ENCODE measurements at regions not wholly inside any gene's neighbourhood (a gene's known extent, or its start where the extent isn't known, plus 50 kb on each side); places are given as distances from the start of the nearest gene placed in this dataset.
"Not testable (repeated sequence)": the region's sequence is repeated elsewhere in the genome, so short reads cannot be mapped to it uniquely, and the experiment has no call there.

GRCh38 chr7:73200518-73201099 is 108.0 kb downstream of the NSUN5 start:
- DNase-seq (ENCODE audit: low read depth in 1 of 2, low spot score in 1 of 2); H3K27ac ChIP-seq (replicated peaks); H3K27me3 ChIP-seq (ENCODE audit: insufficient read depth, poor library complexity, severe bottlenecking); H3K4me3 ChIP-seq (replicated peaks; ENCODE audit: insufficient read depth, low read length): not testable (repeated sequence)

GRCh38 chr7:73193991-73194390 is 108.2 kb upstream of the SPDYE9 start:
- H3K27me3 ChIP-seq (ENCODE audit: insufficient read depth, poor library complexity, severe bottlenecking); H3K27ac ChIP-seq (replicated peaks); H3K4me3 ChIP-seq (replicated peaks; ENCODE audit: insufficient read depth, low read length); DNase-seq (ENCODE audit: low read depth in 1 of 2, low spot score in 1 of 2): not testable (repeated sequence)

- not testable (repeated sequence) for H3K27me3 ChIP-seq (ENCODE audit: insufficient read depth, poor library complexity, severe bottlenecking); H3K4me3 ChIP-seq (replicated peaks; ENCODE audit: insufficient read depth, low read length); DNase-seq (ENCODE audit: low read depth in 1 of 2, low spot score in 1 of 2); H3K27ac ChIP-seq (replicated peaks)
Observed at GRCh38 chr7:73190483-73191155, 104.8 kb upstream of the SPDYE9 start.

- H3K27me3 ChIP-seq (ENCODE audit: insufficient read depth, poor library complexity, severe bottlenecking); DNase-seq (ENCODE audit: low read depth in 1 of 2, low spot score in 1 of 2); H3K27ac ChIP-seq (replicated peaks); H3K4me3 ChIP-seq (replicated peaks; ENCODE audit: insufficient read depth, low read length): not testable (repeated sequence)
Observed at GRCh38 chr7:73188287-73188686, 102.4 kb upstream of the SPDYE9 start.

- not testable (repeated sequence) for H3K4me3 ChIP-seq (replicated peaks; ENCODE audit: insufficient read depth, low read length); H3K27ac ChIP-seq (replicated peaks); H3K27me3 ChIP-seq (ENCODE audit: insufficient read depth, poor library complexity, severe bottlenecking); DNase-seq (ENCODE audit: low read depth in 1 of 2, low spot score in 1 of 2)
Observed at GRCh38 chr7:73186589-73187309, 100.9 kb upstream of the SPDYE9 start.

- H3K4me3 ChIP-seq (replicated peaks; ENCODE audit: insufficient read depth, low read length); H3K27me3 ChIP-seq (ENCODE audit: insufficient read depth, poor library complexity, severe bottlenecking); DNase-seq (ENCODE audit: low read depth in 1 of 2, low spot score in 1 of 2); H3K27ac ChIP-seq (replicated peaks): not testable (repeated sequence)
Observed at GRCh38 chr7:73176813-73177212, 91.0 kb upstream of the SPDYE9 start.

- DNase-seq (ENCODE audit: low read depth in 1 of 2, low spot score in 1 of 2); H3K4me3 ChIP-seq (replicated peaks; ENCODE audit: insufficient read depth, low read length); H3K27me3 ChIP-seq (ENCODE audit: insufficient read depth, poor library complexity, severe bottlenecking); H3K27ac ChIP-seq (replicated peaks): not testable (repeated sequence)
Observed at GRCh38 chr7:73175322-73175721, 89.5 kb upstream of the SPDYE9 start.

- H3K27ac ChIP-seq (replicated peaks); H3K27me3 ChIP-seq (ENCODE audit: insufficient read depth, poor library complexity, severe bottlenecking); H3K4me3 ChIP-seq (replicated peaks; ENCODE audit: insufficient read depth, low read length); DNase-seq (ENCODE audit: low read depth in 1 of 2, low spot score in 1 of 2): not testable (repeated sequence)
Observed at GRCh38 chr7:73170902-73171301, 85.1 kb upstream of the SPDYE9 start.

- not testable (repeated sequence) for H3K27me3 ChIP-seq (ENCODE audit: insufficient read depth, poor library complexity, severe bottlenecking); H3K27ac ChIP-seq (replicated peaks); H3K4me3 ChIP-seq (replicated peaks; ENCODE audit: insufficient read depth, low read length); DNase-seq (ENCODE audit: low read depth in 1 of 2, low spot score in 1 of 2)
Observed at GRCh38 chr7:73170415-73170814, 84.6 kb upstream of the SPDYE9 start.

- not testable (repeated sequence) for DNase-seq (ENCODE audit: low read depth in 1 of 2, low spot score in 1 of 2); H3K4me3 ChIP-seq (replicated peaks; ENCODE audit: insufficient read depth, low read length); H3K27ac ChIP-seq (replicated peaks); H3K27me3 ChIP-seq (ENCODE audit: insufficient read depth, poor library complexity, severe bottlenecking)
Observed at GRCh38 chr7:73166152-73166551, 80.3 kb upstream of the SPDYE9 start.

- not testable (repeated sequence) for DNase-seq (ENCODE audit: low read depth in 1 of 2, low spot score in 1 of 2); H3K27me3 ChIP-seq (ENCODE audit: insufficient read depth, poor library complexity, severe bottlenecking); H3K27ac ChIP-seq (replicated peaks); H3K4me3 ChIP-seq (replicated peaks; ENCODE audit: insufficient read depth, low read length)
Observed at GRCh38 chr7:73162680-73163079, 76.8 kb upstream of the SPDYE9 start.

GRCh38 chr7:73161727-73162126 is 75.9 kb upstream of the SPDYE9 start:
- not testable (repeated sequence) for DNase-seq (ENCODE audit: low read depth in 1 of 2, low spot score in 1 of 2); H3K27ac ChIP-seq (replicated peaks); H3K4me3 ChIP-seq (replicated peaks; ENCODE audit: insufficient read depth, low read length); H3K27me3 ChIP-seq (ENCODE audit: insufficient read depth, poor library complexity, severe bottlenecking)

GRCh38 chr7:73157169-73157661 is 71.4 kb upstream of the SPDYE9 start:
- H3K27ac ChIP-seq (replicated peaks) = not testable (repeated sequence)

GRCh38 chr7:73156510-73157168 is 70.8 kb upstream of the SPDYE9 start:
- DNase-seq (ENCODE audit: low read depth in 1 of 2, low spot score in 1 of 2); H3K27me3 ChIP-seq (ENCODE audit: insufficient read depth, poor library complexity, severe bottlenecking); H3K27ac ChIP-seq (replicated peaks); H3K4me3 ChIP-seq (replicated peaks; ENCODE audit: insufficient read depth, low read length): not testable (repeated sequence)

More at GRCh38 chr7:73157169-73157661, 71.4 kb upstream of the SPDYE9 start:
- H3K4me3 ChIP-seq (replicated peaks; ENCODE audit: insufficient read depth, low read length); DNase-seq (ENCODE audit: low read depth in 1 of 2, low spot score in 1 of 2); H3K27me3 ChIP-seq (ENCODE audit: insufficient read depth, poor library complexity, severe bottlenecking): not testable (repeated sequence)

All from HL-60 (cell line).